Brain microvascular endothelial cell (primary cell): ENCODE measurements at regions not wholly inside any gene's neighbourhood (a gene's known extent, or its start where the extent isn't known, plus 50 kb on each side); places are given as distances from the start of the nearest gene placed in this dataset.

Source experiments
- DNase-seq: peaks from one replicate; pipeline ENCODE4 v3.0.0-alpha.2; 2020
- H3K27ac ChIP-seq: fragments of 250-450 bp; sonication (Bioruptor Pico); 2 replicates; pipeline ENCODE4 v1.5.1; 2020; ENCODE audit warnings: mild to moderate bottlenecking, moderate library complexity
- H3K27me3 ChIP-seq: fragments of 250-450 bp; sonication (Bioruptor Pico); replicated peaks from 2 replicates; pipeline ENCODE4 v1.5.1; 2020; ENCODE audit warnings: mild to moderate bottlenecking
- H3K36me3 ChIP-seq: fragments of 250-450 bp; sonication (Bioruptor Pico); replicated peaks from 2 replicates; pipeline ENCODE4 v1.5.1; 2020; ENCODE audit warnings: mild to moderate bottlenecking
- H3K4me3 ChIP-seq: 2 replicates; pipeline ENCODE4 v1.5.1; 2011; ENCODE audit warnings: low read depth, mild to moderate bottlenecking, control low read depth, low read length, moderate library complexity
- in situ Hi-C: cut with HindIII; loops from 2 replicates; pipeline ENCODE4 v1.10.0; 2017; ENCODE audit warnings: low sequenced_read_pairs, low pct_ligation_motif_present
- TF ChIP-seq, protein P1 (sequence below): IDR thresholded peaks from 2 replicates; pipeline ENCODE4 v1.5.1; 2011; ENCODE audit warnings: low read depth, mild to moderate bottlenecking, moderate library complexity, low read length, control low read depth, inconsistent platforms; ENCODE audit errors: missing control alignments

DNA sequence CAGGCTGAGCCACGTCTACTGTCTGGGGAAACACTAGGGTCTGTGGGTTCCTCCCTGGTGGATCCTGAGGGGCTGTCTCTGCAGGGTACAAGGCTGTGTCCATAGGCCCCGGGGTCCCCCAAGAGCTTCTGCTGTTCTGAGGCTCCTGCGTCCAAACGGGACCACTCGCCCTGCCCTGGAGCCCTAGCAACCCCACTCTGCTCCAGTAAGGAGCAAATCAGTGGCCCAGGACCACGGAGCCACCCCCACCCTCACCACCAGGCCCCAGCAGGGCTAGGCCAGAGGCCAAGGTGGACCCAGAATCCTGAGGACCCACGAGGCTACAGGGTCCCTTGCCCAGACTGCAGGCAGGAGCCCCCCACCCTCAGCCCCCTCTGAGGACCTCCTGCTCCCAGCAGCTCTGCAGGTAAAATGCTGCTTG lies 75.1 kb upstream of the GALNT9 start:
- no peak overlapping the region for H3K27ac ChIP-seq
- TF ChIP-seq, protein P1, sequence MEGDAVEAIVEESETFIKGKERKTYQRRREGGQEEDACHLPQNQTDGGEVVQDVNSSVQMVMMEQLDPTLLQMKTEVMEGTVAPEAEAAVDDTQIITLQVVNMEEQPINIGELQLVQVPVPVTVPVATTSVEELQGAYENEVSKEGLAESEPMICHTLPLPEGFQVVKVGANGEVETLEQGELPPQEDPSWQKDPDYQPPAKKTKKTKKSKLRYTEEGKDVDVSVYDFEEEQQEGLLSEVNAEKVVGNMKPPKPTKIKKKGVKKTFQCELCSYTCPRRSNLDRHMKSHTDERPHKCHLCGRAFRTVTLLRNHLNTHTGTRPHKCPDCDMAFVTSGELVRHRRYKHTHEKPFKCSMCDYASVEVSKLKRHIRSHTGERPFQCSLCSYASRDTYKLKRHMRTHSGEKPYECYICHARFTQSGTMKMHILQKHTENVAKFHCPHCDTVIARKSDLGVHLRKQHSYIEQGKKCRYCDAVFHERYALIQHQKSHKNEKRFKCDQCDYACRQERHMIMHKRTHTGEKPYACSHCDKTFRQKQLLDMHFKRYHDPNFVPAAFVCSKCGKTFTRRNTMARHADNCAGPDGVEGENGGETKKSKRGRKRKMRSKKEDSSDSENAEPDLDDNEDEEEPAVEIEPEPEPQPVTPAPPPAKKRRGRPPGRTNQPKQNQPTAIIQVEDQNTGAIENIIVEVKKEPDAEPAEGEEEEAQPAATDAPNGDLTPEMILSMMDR = no peak
- no peaks in the 10 kb centered on the region for H3K36me3 ChIP-seq
- in situ Hi-C loops = no loop called here
- DNase-seq = no peak
- H3K4me3 ChIP-seq = no peak overlapping the region
- H3K27me3 ChIP-seq = peaks cover 39% of the 10 kb centered on the region

GRCh38 chr12:132403636-132404434 lies 74.4 kb upstream of the GALNT9 start:
- DNase-seq = no peak
- Histone ChIP-seq H3K36me3 (no peaks in the 10 kb centered on the region), H3K4me3 (no peak overlapping the region), H3K27ac (no peak overlapping the region), H3K27me3 (peaks cover 43% of the 10 kb centered on the region)
- TF ChIP-seq, protein P1 = no peak
- in situ Hi-C loops = no loop called here

DNA sequence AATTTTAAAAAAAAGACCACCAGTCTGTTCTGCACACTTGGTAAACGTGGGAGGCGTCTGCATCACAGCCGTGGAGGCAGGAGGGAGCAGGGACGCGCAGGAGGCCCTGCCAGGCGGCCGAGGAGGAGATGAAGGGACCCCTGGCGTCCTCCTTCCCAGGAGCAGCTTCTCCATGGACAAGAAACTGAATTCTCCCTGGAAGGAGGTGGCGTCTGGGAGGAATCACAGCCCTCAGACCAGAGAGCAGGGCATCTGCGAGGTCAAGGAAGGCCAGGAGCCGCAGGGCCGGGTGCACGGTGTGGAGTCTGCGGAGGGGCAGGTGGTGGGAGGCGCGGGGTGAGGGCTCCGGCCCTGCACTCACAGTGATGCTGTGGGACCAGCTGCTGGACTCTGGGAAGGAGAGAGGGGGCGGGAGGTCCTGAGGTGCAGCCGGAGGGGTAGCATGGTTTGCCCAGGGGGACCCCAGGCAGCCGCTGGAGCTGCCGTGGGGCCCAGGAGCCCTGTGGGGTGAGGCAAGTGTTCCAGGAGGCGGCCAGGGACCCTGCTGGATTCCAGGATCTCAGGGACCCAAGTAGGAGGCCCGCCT lies 73.5 kb upstream of the GALNT9 start:
- Histone ChIP-seq H3K27ac (no peak overlapping the region), H3K4me3 (no peak overlapping the region), H3K36me3 (no peaks in the 10 kb centered on the region), H3K27me3 (peaks cover 47% of the 10 kb centered on the region)
- DNase-seq = no peak
- in situ Hi-C loops = no loop called here
- TF ChIP-seq, protein P1 = no peak

GRCh38 chr12:132401982-132402381 lies 72.6 kb upstream of the GALNT9 start:
- peaks cover 47% of the 10 kb centered on the region for H3K27me3 ChIP-seq
- no peaks in the 10 kb centered on the region for H3K36me3 ChIP-seq
- no peak for DNase-seq
- TF ChIP-seq, protein P1 = no peak
- in situ Hi-C loops = no loop called here
- H3K27ac ChIP-seq = no peak overlapping the region
- H3K4me3 ChIP-seq = no peak overlapping the region

GRCh38 chr12:132400011-132400641 lies 70.7 kb upstream of the GALNT9 start:
- Histone ChIP-seq H3K4me3 (no peak overlapping the region), H3K36me3 (no peaks in the 10 kb centered on the region)
- TF ChIP-seq, protein P1 = no peak

More at GRCh38 chr12:132400011-132400641, 70.7 kb upstream of the GALNT9 start:
- Histone ChIP-seq H3K27ac (no peak overlapping the region), H3K27me3 (peaks cover 35% of the 10 kb centered on the region)
- no peak for DNase-seq
- in situ Hi-C loops = no loop called here
